Sigmoid colon (tissue), 6 donors: ENCODE measurements at regions not wholly inside any gene's neighbourhood (a gene's known extent, or its start where the extent isn't known, plus 50 kb on each side); places are given as distances from the start of the nearest gene placed in this dataset.

Source experiments
- DNase-seq: peaks from one replicate; pipeline ENCODE4 v3.0.0-alpha.2; 2019
- H3K27ac ChIP-seq, 4 donors: fragments of 200-600 bp; sonication (generic); one replicate each; pipeline ENCODE4 v1.5.1; 2016 to 2019; ENCODE audit warnings: mild to moderate bottlenecking in 1 of 4
- H3K27me3 ChIP-seq, 3 donors: fragments of 200-600 bp; sonication (generic); one replicate each; pipeline ENCODE4 v1.5.1; 2019; ENCODE audit warnings: mild to moderate bottlenecking in 1 of 3
- H3K36me3 ChIP-seq, 4 donors: fragments of 200-600 bp; sonication (generic); one replicate each; pipeline ENCODE4 v1.5.1; 2016 to 2019
- H3K4me1 ChIP-seq, 4 donors: fragments of 200-600 bp; sonication (generic); one replicate each; pipeline ENCODE4 v1.5.1; 2017 to 2019
- H3K4me3 ChIP-seq, 4 donors: fragments of 200-600 bp; sonication (generic); one replicate each; pipeline ENCODE4 v1.5.1; 2017 to 2019; ENCODE audit warnings: mild to moderate bottlenecking in 2 of 4, moderate library complexity in 1 of 4
- H3K9me3 ChIP-seq, 4 donors: fragments of 200-600 bp in 3 of 4; sonication (generic) in 3 of 4; one replicate each; pipeline versions ENCODE4 v1.5.1 to v1.6.1; 2013 to 2019
- EP300 ChIP-seq, 4 donors: sonication (generic); formaldehyde crosslinking; IDR thresholded peaks; one replicate each; pipeline ENCODE4 v1.6.1; 2017; ENCODE audit warnings: antibody characterized with exemption in 4 of 4
- POLR2A ChIP-seq, 2 donors: fragments of 450-650 bp; IDR thresholded peaks; one replicate each; pipeline ENCODE4 v1.6.1; 2016; ENCODE audit warnings: antibody characterized with exemption in 2 of 2, mild to moderate bottlenecking in 2 of 2, moderate library complexity in 2 of 2
- POLR2AphosphoS5 ChIP-seq, 4 donors: sonication (generic); formaldehyde crosslinking; IDR thresholded peaks; one replicate each; pipeline ENCODE4 v1.6.1; 2017; ENCODE audit warnings: antibody characterized with exemption in 4 of 4
- WGBS, 2 donors: extraction: QIAGEN DNeasy Blood & Tissue Kit; methylation state at CpG; one replicate each; pipeline ENCODE4 v1.1.7; 2013; 5-methylcytosine and 5-hydroxymethylcytosine counted together
- intact Hi-C: fragments of 100-400 bp; cut with DNase I; formaldehyde crosslinking; loops from one replicate; pipeline ENCODE4 v1.15.1; 2023
- TF ChIP-seq, protein P1 (sequence below), 4 experiments: fragments of 450-650 bp in 3 of 4; fragments of 200-600 bp in 1 of 4; IDR thresholded peaks; one replicate each; pipeline ENCODE4 v1.5.1; 2016 to 2019; ENCODE audit warnings: antibody characterized with exemption in 4 of 4, mild to moderate bottlenecking in 3 of 4, moderate library complexity in 2 of 4
- donor health status: healthy with polysubstance abuse.
- donor health status: healthy.

DNA sequence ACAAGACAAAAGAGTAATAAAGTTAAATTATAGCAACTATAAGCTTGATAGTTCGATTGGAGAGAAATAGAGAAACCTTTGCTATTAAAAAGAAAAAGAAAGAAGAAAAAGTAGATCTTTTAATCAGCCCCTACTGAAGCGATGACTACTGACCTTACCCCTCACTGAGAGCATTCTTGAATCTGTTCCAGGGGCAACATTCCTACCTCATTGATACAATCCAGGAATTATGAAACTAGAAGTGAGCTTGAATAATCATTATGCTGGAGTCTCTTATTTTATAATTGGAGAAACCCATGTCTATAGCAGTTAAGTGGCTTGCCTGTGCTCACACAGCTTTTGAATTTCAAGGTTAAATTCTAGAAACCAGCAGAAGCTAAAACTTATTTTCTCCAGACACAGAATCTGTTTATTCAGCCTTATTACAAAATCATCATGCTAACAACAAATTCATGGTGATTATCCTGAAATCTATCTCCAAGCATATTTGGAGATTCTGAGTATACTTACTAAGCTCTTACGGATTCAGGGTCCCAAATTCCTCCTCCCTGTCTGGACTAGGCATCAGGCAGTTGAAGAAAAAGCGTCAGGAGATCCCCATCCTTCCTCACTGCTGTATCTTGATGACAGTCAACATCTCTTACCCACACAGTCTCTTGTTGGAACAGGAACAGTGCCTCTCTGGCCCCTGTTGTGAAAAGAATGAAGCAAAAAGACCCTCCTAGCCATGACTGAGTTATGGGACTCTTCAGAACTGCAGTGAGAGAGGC, 547.6 kb upstream of the WWC1 start:
- Histone ChIP-seq H3K27ac (no peak overlapping the region), H3K9me3 (no peaks in the 10 kb centered on the region), H3K4me1 (no peaks in the 10 kb centered on the region), H3K36me3 (no peaks in the 10 kb centered on the region), H3K4me3 (no peak overlapping the region), H3K27me3 (no peaks in the 10 kb centered on the region)
- DNase-seq = no peak
- WGBS, 2 donors = 71 to 72% methylated on average over 4 of the region's 4 CpGs
- intact Hi-C loops = no loop called here
- TF ChIP-seq POLR2AphosphoS5 (IDR thresholded peaks at IDR 0.05) (no peak), EP300 (IDR thresholded peaks at IDR 0.05) (no peak), POLR2A (IDR thresholded peaks at IDR 0.05) (no peak)
- TF ChIP-seq, protein P1, sequence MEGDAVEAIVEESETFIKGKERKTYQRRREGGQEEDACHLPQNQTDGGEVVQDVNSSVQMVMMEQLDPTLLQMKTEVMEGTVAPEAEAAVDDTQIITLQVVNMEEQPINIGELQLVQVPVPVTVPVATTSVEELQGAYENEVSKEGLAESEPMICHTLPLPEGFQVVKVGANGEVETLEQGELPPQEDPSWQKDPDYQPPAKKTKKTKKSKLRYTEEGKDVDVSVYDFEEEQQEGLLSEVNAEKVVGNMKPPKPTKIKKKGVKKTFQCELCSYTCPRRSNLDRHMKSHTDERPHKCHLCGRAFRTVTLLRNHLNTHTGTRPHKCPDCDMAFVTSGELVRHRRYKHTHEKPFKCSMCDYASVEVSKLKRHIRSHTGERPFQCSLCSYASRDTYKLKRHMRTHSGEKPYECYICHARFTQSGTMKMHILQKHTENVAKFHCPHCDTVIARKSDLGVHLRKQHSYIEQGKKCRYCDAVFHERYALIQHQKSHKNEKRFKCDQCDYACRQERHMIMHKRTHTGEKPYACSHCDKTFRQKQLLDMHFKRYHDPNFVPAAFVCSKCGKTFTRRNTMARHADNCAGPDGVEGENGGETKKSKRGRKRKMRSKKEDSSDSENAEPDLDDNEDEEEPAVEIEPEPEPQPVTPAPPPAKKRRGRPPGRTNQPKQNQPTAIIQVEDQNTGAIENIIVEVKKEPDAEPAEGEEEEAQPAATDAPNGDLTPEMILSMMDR (IDR thresholded peaks at IDR 0.05) = no peak

- Histone ChIP-seq H3K27me3 (no peaks in the 10 kb centered on the region), H3K36me3 (no peaks in the 10 kb centered on the region), H3K4me1 (no peaks in the 10 kb centered on the region), H3K9me3 (no peaks in the 10 kb centered on the region), H3K4me3 (no peak overlapping the region), H3K27ac (no peak overlapping the region)
- TF ChIP-seq POLR2AphosphoS5 (IDR thresholded peaks at IDR 0.05) (no peak), EP300 (IDR thresholded peaks at IDR 0.05) (no peak), POLR2A (IDR thresholded peaks at IDR 0.05) (no peak)
- TF ChIP-seq, protein P1 (IDR thresholded peaks at IDR 0.05) = no peak
- WGBS, 2 donors = 74 to 86% methylated on average over 6 of the region's 6 CpGs
- DNase-seq = no peak
- intact Hi-C loops = no loop called here
These were observed 545.6 kb upstream of the WWC1 start for GRCh38 chr5:167745868-167746267.

GRCh38 chr5:167750586-167750985, 540.9 kb upstream of the WWC1 start:
- Histone ChIP-seq H3K27ac (no peak overlapping the region), H3K9me3 (no peaks in the 10 kb centered on the region), H3K4me3 (no peak overlapping the region), H3K36me3 (no peaks in the 10 kb centered on the region), H3K4me1 (no peaks in the 10 kb centered on the region), H3K27me3 (no peaks in the 10 kb centered on the region)
- WGBS, 2 donors = 87 to 93% methylated on average over 1 of the region's 1 CpG
- intact Hi-C loops = no loop called here
- DNase-seq = no peak
- TF ChIP-seq, protein P1 (IDR thresholded peaks at IDR 0.05) = no peak
- TF ChIP-seq POLR2A (IDR thresholded peaks at IDR 0.05) (no peak), POLR2AphosphoS5 (IDR thresholded peaks at IDR 0.05) (no peak), EP300 (IDR thresholded peaks at IDR 0.05) (no peak)

- no peak overlapping the region for H3K27ac ChIP-seq
- DNase-seq = no peak
- intact Hi-C loops = no loop called here
- 28 to 63% methylated on average over 4 of the region's 4 CpGs for WGBS, 2 donors
- no peaks in the 10 kb centered on the region for H3K36me3 ChIP-seq
- H3K4me3 ChIP-seq = no peak overlapping the region
- no peaks in the 10 kb centered on the region for H3K4me1 ChIP-seq
- H3K9me3 ChIP-seq = no peaks in the 10 kb centered on the region
- no peaks in the 10 kb centered on the region for H3K27me3 ChIP-seq
- TF ChIP-seq, protein P1 (IDR thresholded peaks at IDR 0.05) = no peak
- TF ChIP-seq POLR2A (IDR thresholded peaks at IDR 0.05) = no peak
- TF ChIP-seq POLR2AphosphoS5 (IDR thresholded peaks at IDR 0.05) = no peak
- no peak for TF ChIP-seq EP300 (IDR thresholded peaks at IDR 0.05)
These were observed 538.5 kb upstream of the WWC1 start for GRCh38 chr5:167752936-167753335.
